T-helper 1 cell treated with Interleukin-12 subunit alpha and Interleukin-12 subunit beta and Interleukin-4 antibody, amounts not matched to agents 30 μg/mL and 1 μg/mL, for 36 hours (primary cell): ENCODE measurements at regions not wholly inside any gene's neighbourhood (a gene's known extent, or its start where the extent isn't known, plus 50 kb on each side); places are given as distances from the start of the nearest gene placed in this dataset.

Experiments used
- H3K27ac Mint-ChIP-seq: one replicate; pipeline ENCODE4 v1.8.0; 2021; ENCODE audit warnings: mild to moderate bottlenecking, mixed read lengths
- H3K27me3 Mint-ChIP-seq: one replicate; pipeline ENCODE4 v1.8.0; 2021; ENCODE audit warnings: low read depth, mixed read lengths
- H3K36me3 Mint-ChIP-seq: one replicate; pipeline ENCODE4 v1.8.0; 2021; ENCODE audit warnings: low read depth, mixed read lengths
- H3K4me1 Mint-ChIP-seq: one replicate; pipeline ENCODE4 v1.8.0; 2021; ENCODE audit warnings: low read depth, mixed read lengths
- H3K4me3 Mint-ChIP-seq: one replicate; pipeline ENCODE4 v1.8.0; 2021; ENCODE audit warnings: mild to moderate bottlenecking, moderate library complexity, mixed read lengths
- H3K9me3 Mint-ChIP-seq: one replicate; pipeline ENCODE4 v1.8.0; 2021; ENCODE audit warnings: mixed read lengths

DNA sequence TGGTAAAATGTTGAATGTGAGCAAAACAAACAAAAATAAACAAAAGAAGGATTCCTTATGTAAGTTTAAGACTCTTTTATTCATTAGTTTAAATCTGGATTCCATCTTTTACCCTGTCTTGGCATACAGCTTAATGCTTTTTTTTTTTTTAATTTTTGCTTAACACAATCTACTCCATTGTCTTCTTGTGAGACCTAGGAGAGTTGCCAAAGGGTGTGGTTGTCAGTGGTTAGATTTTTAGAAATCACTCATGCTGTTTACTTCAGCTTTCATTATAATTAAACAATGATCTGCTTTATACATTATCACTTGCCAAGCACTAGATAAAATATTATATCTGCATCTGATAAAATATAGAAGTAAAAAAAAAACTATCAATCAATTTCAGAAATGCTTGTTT, 77.7 kb upstream of the KITLG start:
- no peak overlapping the region for H3K27ac Mint-ChIP-seq
- no peak overlapping the region for H3K4me3 Mint-ChIP-seq
- H3K9me3 Mint-ChIP-seq: no peaks in the 10 kb centered on the region
- no peaks in the 10 kb centered on the region for H3K27me3 Mint-ChIP-seq
- H3K36me3 Mint-ChIP-seq: no peaks in the 10 kb centered on the region
- H3K4me1 Mint-ChIP-seq: no peaks in the 10 kb centered on the region

DNA sequence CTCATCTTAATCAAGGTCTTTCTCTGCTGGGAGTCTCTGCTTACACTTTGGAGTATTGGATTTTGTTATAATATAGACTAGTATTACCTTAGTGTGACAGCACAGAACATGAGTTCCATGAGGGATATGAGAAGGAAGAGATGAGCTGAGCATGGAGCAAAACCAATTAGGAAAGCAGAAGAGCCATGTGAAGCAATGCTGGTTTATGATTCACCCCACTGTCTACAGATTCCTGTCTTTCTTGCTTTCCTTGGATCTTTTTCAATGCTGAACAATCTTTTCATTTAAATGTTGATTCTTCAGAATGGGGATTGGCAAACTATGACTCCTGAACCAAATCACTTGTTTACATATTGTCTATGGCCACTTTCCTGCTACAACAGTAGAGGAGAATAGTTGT, 70.4 kb upstream of the KITLG start:
- Mint-ChIP-seq H3K36me3 (no peaks in the 10 kb centered on the region), H3K4me3 (no peak overlapping the region), H3K9me3 (no peaks in the 10 kb centered on the region), H3K27me3 (no peaks in the 10 kb centered on the region), H3K4me1 (no peaks in the 10 kb centered on the region), H3K27ac (no peak overlapping the region)

DNA sequence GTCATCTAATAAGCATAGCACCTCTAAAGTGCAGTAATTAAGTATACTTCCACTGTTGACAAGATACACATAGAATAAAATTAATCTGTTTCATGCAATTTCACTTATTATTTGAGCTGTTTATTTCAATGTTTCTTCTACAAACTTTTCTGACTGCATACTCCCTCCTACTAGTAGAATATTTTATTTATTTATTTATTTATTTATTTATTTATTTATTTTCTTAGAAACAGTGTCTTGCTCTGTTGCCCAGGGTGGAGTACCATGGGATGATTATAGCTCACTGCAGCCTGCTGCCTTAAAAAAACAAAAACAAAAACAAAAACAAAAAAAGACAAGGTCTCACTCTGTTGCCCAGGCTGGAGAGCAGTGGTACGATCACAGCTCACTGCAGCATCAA, 68.4 kb upstream of the KITLG start:
- Mint-ChIP-seq H3K36me3 (no peaks in the 10 kb centered on the region), H3K4me1 (no peaks in the 10 kb centered on the region), H3K27ac (no peak overlapping the region), H3K27me3 (no peaks in the 10 kb centered on the region), H3K9me3 (no peaks in the 10 kb centered on the region), H3K4me3 (no peak overlapping the region)

DNA sequence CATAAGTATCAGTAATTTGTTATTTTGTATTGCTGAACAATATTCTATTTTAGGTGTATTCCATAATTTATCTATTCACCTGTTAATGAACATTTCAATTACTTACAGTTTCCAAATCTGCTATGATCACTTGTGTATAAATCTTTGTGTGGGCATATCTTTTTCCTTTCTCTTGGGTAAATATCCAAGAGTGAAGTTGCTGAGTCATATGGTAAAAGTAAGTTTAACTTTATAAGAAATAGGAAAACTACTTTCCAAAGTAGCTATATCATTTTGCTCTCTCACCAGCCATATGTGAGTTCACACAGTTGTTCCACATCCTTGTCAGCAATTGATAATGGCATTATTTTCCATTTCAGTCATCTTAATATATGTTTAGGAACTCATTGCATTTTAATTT, 66.6 kb upstream of the KITLG start:
- no peaks in the 10 kb centered on the region for H3K9me3 Mint-ChIP-seq
- no peak overlapping the region for H3K27ac Mint-ChIP-seq
- no peak overlapping the region for H3K4me3 Mint-ChIP-seq
- no peaks in the 10 kb centered on the region for H3K4me1 Mint-ChIP-seq
- no peaks in the 10 kb centered on the region for H3K27me3 Mint-ChIP-seq
- H3K36me3 Mint-ChIP-seq: no peaks in the 10 kb centered on the region

DNA sequence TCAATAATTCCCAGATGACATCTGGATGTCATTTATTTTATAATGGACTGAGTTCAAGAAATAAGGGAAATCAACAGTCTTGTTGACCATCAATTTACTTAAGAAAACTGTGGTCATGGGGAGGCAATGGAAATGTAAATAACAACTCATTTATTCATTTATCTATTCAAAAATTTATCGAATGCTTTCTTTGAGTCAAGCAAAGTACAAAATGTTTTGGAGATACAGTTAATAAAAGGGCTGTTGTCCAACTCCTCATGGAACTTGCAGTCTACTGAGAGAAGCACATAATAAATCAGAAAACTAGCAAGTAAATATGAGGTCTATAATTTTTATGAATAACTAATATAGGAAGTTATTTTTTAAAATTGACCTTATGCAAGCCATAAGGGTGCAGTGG, 65.5 kb upstream of the KITLG start:
- H3K27me3 Mint-ChIP-seq: no peaks in the 10 kb centered on the region
- no peaks in the 10 kb centered on the region for H3K4me1 Mint-ChIP-seq
- no peak overlapping the region for H3K27ac Mint-ChIP-seq
- H3K4me3 Mint-ChIP-seq: no peak overlapping the region
- H3K36me3 Mint-ChIP-seq: no peaks in the 10 kb centered on the region
- no peaks in the 10 kb centered on the region for H3K9me3 Mint-ChIP-seq

DNA sequence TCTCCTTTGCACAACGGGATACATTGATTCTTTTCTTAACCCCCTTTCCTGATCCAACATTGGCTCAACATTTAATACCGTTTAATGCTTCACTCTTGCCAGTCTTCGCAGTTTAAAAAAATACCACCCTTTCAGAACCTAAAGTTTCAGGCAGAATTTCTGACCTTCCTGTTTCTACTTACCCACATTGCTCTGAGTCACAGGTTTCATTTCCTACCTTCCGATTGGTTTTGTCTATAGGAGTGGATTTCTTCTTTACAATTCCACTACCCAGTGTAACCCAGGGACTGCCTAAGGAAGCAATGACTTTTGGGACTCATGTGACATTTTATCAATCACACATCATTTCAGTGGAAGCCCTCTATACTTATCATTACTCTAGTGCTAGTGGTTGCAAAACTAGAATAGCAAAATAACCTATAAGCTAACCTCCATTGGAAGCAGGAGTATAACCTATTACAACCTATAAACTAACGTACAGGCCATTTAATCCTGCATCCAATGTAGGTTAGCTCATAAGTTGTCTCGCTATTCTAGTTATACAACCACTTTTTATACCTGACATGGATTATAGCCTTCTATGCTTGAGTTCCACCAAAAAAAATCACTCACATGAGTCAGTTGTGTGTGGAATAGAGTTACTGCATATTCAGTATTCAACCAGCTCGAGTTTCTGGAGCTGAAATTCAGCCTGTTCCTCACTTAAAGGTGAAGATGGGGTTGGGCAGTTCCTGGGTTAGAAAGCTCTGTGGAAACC, 64.9 kb upstream of the KITLG start:
- Mint-ChIP-seq H3K27ac (no peak overlapping the region), H3K36me3 (no peaks in the 10 kb centered on the region), H3K4me3 (no peak overlapping the region), H3K27me3 (no peaks in the 10 kb centered on the region), H3K9me3 (no peaks in the 10 kb centered on the region), H3K4me1 (no peaks in the 10 kb centered on the region)

DNA sequence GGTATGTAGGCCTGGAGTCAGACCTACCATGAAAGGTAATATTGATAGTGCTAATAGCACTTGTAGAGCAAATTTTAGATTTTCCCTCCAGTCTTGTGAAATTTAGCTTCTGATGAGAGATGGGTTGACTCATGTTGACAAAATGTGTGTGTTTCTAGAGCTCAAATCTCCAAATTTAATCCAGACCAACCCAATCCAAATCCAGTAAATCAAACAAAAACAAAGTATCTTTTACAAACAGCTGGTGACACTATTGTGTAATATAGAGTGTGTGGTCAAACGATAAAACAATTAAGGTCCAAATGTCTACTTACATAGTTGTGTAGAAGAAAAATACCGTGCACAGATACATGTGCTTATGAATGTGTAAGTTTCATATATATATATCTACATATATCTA, 63.4 kb upstream of the KITLG start:
- Mint-ChIP-seq H3K36me3 (no peaks in the 10 kb centered on the region), H3K4me1 (no peaks in the 10 kb centered on the region), H3K27me3 (no peaks in the 10 kb centered on the region), H3K27ac (no peak overlapping the region), H3K9me3 (no peaks in the 10 kb centered on the region), H3K4me3 (no peak overlapping the region)

DNA sequence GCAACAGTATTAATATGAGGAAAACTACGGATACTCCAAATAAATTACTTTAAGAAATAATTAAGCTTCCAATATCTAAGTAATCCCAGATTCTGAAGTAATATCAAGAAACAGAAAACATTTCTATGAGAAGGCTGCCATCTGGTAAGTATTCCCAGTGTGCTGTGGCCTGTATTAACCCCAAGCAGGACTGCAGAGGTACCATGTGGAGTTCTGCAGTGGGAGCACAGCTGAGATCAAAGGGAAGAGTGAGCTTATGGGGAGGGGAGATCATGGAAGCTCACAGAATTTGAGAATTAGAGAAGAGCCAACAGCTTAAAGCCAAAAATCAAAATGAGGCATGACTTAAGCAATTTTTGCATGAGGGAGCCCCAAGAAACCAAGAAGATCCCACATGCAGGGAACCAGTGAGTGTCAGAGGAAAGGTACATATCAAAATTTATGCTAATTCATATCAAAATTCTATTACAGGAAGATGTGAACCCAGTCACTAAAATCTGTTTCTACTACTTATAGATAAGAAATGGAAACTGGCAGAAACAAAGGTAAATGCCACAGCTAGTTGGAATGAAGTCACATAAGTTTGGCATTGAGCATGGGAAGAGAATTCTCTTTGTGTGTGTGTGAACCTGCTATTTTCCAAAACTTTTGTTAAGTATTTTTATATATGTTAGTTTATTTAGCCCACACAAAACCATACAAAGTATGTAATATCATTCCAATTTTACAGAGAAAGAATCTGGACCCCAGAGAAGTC, 62.6 kb upstream of the KITLG start:
- H3K27me3 Mint-ChIP-seq: no peaks in the 10 kb centered on the region
- no peak overlapping the region for H3K4me3 Mint-ChIP-seq
- H3K27ac Mint-ChIP-seq: no peak overlapping the region
- no peaks in the 10 kb centered on the region for H3K9me3 Mint-ChIP-seq
- no peaks in the 10 kb centered on the region for H3K36me3 Mint-ChIP-seq
- H3K4me1 Mint-ChIP-seq: no peaks in the 10 kb centered on the region

DNA sequence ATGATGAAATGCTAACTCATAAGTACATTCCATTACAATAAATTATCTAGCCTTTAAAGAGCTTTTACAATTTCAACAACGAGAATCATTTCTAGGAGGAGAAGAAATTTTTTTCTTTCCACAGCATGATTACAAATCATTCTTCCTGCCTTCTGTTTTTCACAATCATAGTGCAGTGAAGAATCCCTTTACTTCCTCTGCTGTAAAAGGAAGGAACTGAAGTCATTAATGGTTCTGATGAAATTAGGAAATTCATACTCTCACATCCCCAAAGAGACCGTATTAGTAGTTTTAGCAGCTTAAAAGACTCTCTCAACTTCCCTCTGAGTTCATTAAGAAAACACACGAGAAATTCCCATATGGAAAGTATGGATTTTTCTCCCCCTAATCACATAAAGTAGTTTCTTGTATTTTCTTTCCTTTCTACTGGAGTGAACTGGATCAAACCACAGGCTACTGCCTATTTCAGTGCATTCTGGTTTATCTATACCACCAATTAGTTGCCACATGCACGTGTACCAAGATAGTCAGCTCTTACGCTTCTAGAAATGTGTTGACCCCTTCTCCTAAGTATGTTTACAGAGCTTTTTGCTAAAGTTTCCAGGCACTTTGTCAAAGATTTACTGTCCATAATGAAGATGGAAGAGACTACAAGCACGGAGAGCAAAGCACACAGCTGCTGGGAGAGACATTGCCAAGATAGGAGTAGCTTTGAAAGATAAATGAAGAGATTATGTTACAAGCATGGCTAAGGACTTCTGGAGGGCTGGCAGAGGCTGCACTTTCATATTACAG, 58.9 kb upstream of the KITLG start:
- no peak overlapping the region for H3K27ac Mint-ChIP-seq
- no peaks in the 10 kb centered on the region for H3K36me3 Mint-ChIP-seq
- H3K27me3 Mint-ChIP-seq: no peaks in the 10 kb centered on the region
- no peak overlapping the region for H3K4me3 Mint-ChIP-seq
- H3K4me1 Mint-ChIP-seq: no peaks in the 10 kb centered on the region
- H3K9me3 Mint-ChIP-seq: no peaks in the 10 kb centered on the region

DNA sequence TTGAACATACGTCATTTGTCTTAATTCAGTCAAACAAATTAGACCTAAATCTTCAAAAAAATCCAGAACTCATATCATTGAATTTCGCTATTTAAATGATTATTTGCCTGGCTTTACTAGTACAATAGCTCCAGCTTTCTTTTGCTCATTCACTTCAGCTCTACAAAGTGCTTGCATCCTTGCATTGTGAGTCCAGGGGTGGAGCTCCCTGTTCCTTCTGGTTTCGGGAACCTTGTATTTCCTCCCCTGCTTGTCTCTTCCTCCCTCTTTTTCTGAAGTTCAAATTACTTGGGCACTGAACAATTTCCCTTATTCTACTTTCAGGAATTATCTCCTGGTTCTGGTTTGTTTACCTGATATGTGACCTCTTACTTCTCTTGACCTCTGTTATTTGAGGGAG, 58.1 kb upstream of the KITLG start:
- no peaks in the 10 kb centered on the region for H3K27me3 Mint-ChIP-seq
- no peaks in the 10 kb centered on the region for H3K4me1 Mint-ChIP-seq
- H3K36me3 Mint-ChIP-seq: no peaks in the 10 kb centered on the region
- no peaks in the 10 kb centered on the region for H3K9me3 Mint-ChIP-seq
- no peak overlapping the region for H3K27ac Mint-ChIP-seq
- H3K4me3 Mint-ChIP-seq: no peak overlapping the region

DNA sequence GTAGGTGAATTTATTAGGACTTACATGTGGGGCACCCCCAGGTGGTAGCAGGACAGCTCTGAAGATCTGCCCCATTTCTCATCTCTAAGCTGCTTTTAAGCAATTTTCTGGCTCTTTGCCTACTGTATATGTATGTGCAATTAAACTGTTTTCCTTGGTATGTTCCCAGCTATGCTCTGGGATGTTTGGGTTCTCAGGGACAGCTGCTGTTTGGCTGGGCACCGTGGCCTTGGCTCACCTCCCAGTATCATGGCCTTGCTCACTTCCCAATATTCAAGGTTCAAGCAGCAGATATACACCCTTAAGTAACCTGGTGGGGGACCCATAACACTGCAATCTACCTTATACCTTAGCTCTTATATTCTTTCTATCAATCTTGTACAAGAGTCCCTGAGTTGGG, 53.7 kb upstream of the KITLG start:
- Mint-ChIP-seq H3K9me3 (no peaks in the 10 kb centered on the region), H3K36me3 (no peaks in the 10 kb centered on the region), H3K27me3 (no peaks in the 10 kb centered on the region), H3K27ac (no peak overlapping the region), H3K4me3 (no peak overlapping the region), H3K4me1 (no peaks in the 10 kb centered on the region)

DNA sequence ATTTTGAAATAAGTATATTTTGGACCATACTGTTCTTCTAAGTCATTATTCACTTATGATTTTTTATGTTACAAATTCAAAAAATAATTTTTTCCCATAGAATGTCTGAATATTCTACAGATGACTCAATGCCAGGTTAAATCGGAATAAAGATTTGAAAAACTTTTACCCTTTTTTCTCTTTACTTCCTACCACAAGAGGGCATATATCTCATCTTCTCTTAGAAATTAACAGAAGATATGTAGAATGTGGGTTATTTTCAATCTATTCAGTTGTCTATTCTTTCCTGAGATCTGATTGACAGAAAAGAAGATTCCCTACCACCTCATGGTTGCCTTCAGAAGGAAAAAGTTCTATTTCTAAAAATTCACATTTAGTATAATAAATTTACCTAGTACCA, 53.0 kb upstream of the KITLG start:
- Mint-ChIP-seq H3K27ac (no peak overlapping the region), H3K4me3 (no peak overlapping the region), H3K36me3 (no peaks in the 10 kb centered on the region), H3K27me3 (no peaks in the 10 kb centered on the region), H3K9me3 (no peaks in the 10 kb centered on the region), H3K4me1 (no peaks in the 10 kb centered on the region)

DNA sequence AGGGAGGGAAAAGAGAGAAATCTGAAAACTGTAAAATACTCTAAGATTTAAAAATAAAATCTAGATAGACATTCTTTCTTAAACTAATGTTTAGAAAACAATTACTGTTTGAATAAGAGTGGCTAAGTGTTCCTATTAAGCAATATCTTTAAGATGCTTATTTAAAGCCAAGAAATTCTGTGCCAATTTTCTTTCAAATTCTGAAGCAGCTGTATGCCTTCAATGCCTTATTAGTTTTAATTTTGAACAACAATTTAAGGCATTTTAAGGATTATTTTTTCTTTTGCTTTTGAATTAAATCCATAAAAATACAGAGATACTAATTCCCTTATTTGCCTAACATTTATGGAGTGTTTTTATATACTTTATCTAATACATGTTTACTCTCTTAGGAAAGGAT, 50.3 kb upstream of the KITLG start:
- Mint-ChIP-seq H3K9me3 (no peaks in the 10 kb centered on the region), H3K4me3 (no peak overlapping the region), H3K4me1 (no peaks in the 10 kb centered on the region), H3K27ac (no peak overlapping the region), H3K36me3 (no peaks in the 10 kb centered on the region), H3K27me3 (no peaks in the 10 kb centered on the region)
